CD4-positive, CD25-positive, alpha-beta regulatory T cell (primary cell): ENCODE measurements at regions not wholly inside any gene's neighbourhood (a gene's known extent, or its start where the extent isn't known, plus 50 kb on each side); places are given as distances from the start of the nearest gene placed in this dataset.

Source experiments
- ATAC-seq, 2 donors: fragments of 150-1000 bp; cut with Tn5 transposase; one replicate each; pipeline ENCODE4 v1.10.0; 2021; ENCODE audit warnings: low read depth in 2 of 2, moderate number of reproducible peaks in 2 of 2, moderate library complexity in 1 of 2
- DNase-seq, 3 donors: peaks; one replicate each; pipeline versions ENCODE4 v3.0.0 to v3.0.0-alpha.2; 2012 to 2022; ENCODE audit warnings: mixed read lengths in 1 of 3
- H3K27ac ChIP-seq: one replicate; pipeline ENCODE4 v1.7.0; 2013; ENCODE audit warnings: mild to moderate bottlenecking, low read length; ENCODE audit not compliant: insufficient read depth, poor library complexity, severe bottlenecking
- H3K27me3 ChIP-seq: one replicate; pipeline ENCODE4 v1.7.0; 2013; ENCODE audit warnings: low read length; ENCODE audit not compliant: control insufficient read depth, insufficient read depth
- H3K36me3 ChIP-seq: one replicate; pipeline ENCODE4 v1.7.0; 2013; ENCODE audit warnings: mild to moderate bottlenecking, low read length, moderate library complexity; ENCODE audit not compliant: control insufficient read depth, insufficient read depth
- H3K4me1 ChIP-seq: 2 replicates; pipeline ENCODE4 v1.7.0; 2013; ENCODE audit warnings: mild to moderate bottlenecking, low read length; ENCODE audit not compliant: insufficient read depth, control insufficient read depth, poor library complexity, severe bottlenecking
- H3K4me3 ChIP-seq: one replicate; pipeline ENCODE4 v1.7.0; 2013; ENCODE audit warnings: low read depth, mild to moderate bottlenecking, low read length, moderate library complexity
- H3K9me3 ChIP-seq, 2 experiments: 1 replicate in 1 of 2; 2 replicates in 1 of 2; pipeline ENCODE4 v1.7.0; 2013; ENCODE audit warnings: low read length in 2 of 2, mild to moderate bottlenecking in 1 of 2, moderate library complexity in 1 of 2; ENCODE audit not compliant: control insufficient read depth in 2 of 2
- H3K27ac Mint-ChIP-seq, 3 donors: one replicate each; pipeline ENCODE4 v1.8.0; 2020 to 2022; ENCODE audit warnings: mild to moderate bottlenecking in 3 of 3, mixed read lengths in 3 of 3, moderate library complexity in 2 of 3
- H3K27me3 Mint-ChIP-seq: one replicate; pipeline ENCODE4 v1.8.0; 2022; ENCODE audit warnings: mild to moderate bottlenecking, mixed read lengths
- H3K36me3 Mint-ChIP-seq: one replicate; pipeline ENCODE4 v1.8.0; 2020; ENCODE audit warnings: mixed read lengths
- H3K4me1 Mint-ChIP-seq, 4 donors: one replicate each; pipeline ENCODE4 v1.8.0; 2020 to 2022; ENCODE audit warnings: mixed read lengths in 4 of 4, mild to moderate bottlenecking in 1 of 4
- H3K4me3 Mint-ChIP-seq, 4 donors: one replicate each; pipeline ENCODE4 v1.8.0; 2020 to 2022; ENCODE audit warnings: mild to moderate bottlenecking in 4 of 4, mixed read lengths in 4 of 4, moderate library complexity in 3 of 4
- H3K9me3 Mint-ChIP-seq, 7 donors: one replicate each; pipeline ENCODE4 v1.8.0; 2020 to 2022; ENCODE audit warnings: mixed read lengths in 7 of 7, mild to moderate bottlenecking in 3 of 7, moderate library complexity in 2 of 7

DNA sequence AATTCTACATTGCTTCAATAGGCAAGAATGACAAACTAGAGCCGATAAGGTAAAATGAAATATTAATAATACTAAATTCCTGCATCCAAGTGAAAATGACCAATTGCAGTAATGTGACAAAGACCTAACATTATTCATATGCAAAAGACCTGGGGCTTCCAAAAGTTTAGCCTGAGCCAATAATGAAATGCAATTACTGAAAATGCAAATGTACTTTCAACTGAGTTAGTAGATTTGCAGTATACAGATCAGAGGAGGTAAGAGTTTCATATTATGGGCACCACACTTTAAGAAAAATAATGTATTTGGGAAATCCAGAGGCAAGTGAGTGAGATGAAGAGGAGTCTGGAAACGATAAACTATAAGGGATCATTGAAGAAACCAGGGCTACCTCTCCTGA, 193.7 kb upstream of the GMDS start:
- no peak overlapping the region for H3K27ac ChIP-seq
- no peaks in the 10 kb centered on the region for H3K27me3 ChIP-seq
- H3K9me3 Mint-ChIP-seq: peaks cover 0 to 3% (median 0%) of the 10 kb centered on the region in 7 donors
- peaks cover 11% of the 10 kb centered on the region for H3K36me3 Mint-ChIP-seq
- H3K4me1 Mint-ChIP-seq: no peaks in the 10 kb centered on the region
- DNase-seq (no peak), ATAC-seq (no peak)
- no peaks in the 10 kb centered on the region for H3K27me3 Mint-ChIP-seq
- H3K4me3 ChIP-seq: no peak overlapping the region
- H3K9me3 ChIP-seq: no peaks in the 10 kb centered on the region
- H3K27ac Mint-ChIP-seq: no peak overlapping the region
- no peaks in the 10 kb centered on the region for H3K36me3 ChIP-seq
- no peak overlapping the region for H3K4me3 Mint-ChIP-seq
- H3K4me1 ChIP-seq: no peaks in the 10 kb centered on the region

DNA sequence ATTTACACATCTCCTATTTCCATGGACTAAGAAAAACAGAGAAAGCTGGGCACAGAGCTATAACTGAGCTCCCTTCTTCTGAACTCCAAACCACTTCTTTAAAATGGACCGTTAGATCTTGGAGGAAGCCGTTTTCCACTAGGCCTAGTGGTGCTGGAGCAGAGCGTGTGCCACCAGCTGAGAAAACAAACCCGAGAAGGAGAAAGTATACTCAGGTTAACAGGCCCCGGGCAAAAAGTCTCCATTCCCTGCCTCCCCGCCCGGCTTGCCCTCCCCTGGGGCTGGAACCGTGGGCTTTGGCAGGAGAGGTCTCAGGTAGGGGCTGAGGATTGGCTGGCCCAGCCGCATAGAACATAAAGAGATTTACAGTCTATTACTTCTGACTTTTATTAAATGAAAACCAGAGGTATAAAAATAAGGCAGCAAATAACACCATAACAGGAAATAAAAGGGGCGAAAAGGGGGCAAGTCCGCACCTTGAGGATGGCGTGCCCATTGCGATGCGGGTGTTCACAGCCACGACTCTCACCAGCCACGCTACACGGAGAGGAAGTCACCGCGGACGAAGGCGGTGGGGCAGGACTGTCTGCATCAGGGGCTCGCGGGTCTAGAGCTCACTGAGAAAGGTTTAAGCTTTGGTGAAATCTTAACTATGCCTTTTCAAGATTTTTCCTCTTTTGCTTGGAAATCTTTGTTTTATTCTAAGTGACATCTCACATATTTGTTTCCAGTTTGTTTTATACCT, 191.2 kb upstream of the GMDS start:
- no peaks in the 10 kb centered on the region for H3K27me3 Mint-ChIP-seq

DNA sequence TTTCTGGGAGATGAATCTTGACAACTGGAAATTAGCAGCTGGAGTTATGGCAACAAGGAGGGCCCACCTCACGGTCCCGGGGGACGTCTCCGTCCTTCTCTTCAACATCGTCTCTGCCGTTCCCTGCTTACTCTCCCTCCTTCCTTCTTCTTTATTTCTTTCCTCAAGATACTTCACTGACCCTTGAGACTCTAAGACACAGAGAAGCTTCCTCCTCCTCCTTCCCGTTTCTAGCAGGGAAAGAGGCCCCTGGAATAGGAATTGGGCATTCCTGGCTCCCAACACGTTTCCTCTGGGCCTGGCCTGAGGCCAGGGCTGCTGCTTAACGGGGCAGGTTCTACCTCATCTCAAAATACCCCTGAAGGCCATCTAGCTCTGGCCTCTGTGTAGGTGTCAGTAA, 189.9 kb upstream of the GMDS start:
- Mint-ChIP-seq H3K27ac (no peak overlapping the region), H3K9me3 (peaks cover 0 to 2% (median 0%) of the 10 kb centered on the region in 7 donors), H3K4me3 (no peak overlapping the region), H3K36me3 (peaks cover 6% of the 10 kb centered on the region), H3K27me3 (no peaks in the 10 kb centered on the region), H3K4me1 (no peaks in the 10 kb centered on the region)
- ATAC-seq (no peak), DNase-seq (no peak)
- H3K9me3 ChIP-seq: no peaks in the 10 kb centered on the region
- H3K4me3 ChIP-seq: no peak overlapping the region
- H3K36me3 ChIP-seq: no peaks in the 10 kb centered on the region
- H3K27ac ChIP-seq: no peak overlapping the region
- H3K27me3 ChIP-seq: no peaks in the 10 kb centered on the region
- H3K4me1 ChIP-seq: no peaks in the 10 kb centered on the region

More for the DNA sequence above, 191.2 kb upstream of the GMDS start:
- DNase-seq: no peak
- H3K36me3 ChIP-seq: no peaks in the 10 kb centered on the region
- H3K4me3 ChIP-seq: no peak overlapping the region
- Mint-ChIP-seq H3K4me1 (no peaks in the 10 kb centered on the region), H3K9me3 (peaks cover 0 to 3% (median 0%) of the 10 kb centered on the region in 7 donors), H3K4me3 (no peak overlapping the region), H3K27ac (no peak overlapping the region), H3K36me3 (peaks cover 6% of the 10 kb centered on the region)
- no peak overlapping the region for H3K27ac ChIP-seq
- no peaks in the 10 kb centered on the region for H3K27me3 ChIP-seq
- ATAC-seq: no peak
- no peaks in the 10 kb centered on the region for H3K9me3 ChIP-seq
- H3K4me1 ChIP-seq: no peaks in the 10 kb centered on the region

DNA sequence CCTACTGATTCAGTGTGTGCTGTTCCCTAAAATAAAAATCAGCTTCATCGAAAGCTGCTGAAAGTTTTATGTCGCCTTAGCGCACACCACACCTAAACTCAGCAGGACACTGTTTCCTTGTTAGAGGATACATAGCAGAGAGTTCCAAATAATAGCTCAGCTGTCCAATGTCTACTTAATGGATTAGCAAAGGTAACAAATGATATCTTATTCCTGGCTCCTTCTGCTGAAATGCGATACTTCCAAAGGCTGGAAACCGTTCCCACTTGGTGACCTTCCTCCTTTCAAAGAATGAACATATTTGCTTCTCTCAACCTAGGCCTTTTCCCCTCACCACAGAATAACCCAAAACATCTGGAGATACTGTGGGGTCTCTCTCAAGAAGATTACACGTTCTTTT, 189.5 kb upstream of the GMDS start:
- Mint-ChIP-seq H3K27me3 (no peaks in the 10 kb centered on the region), H3K36me3 (peaks cover 6% of the 10 kb centered on the region), H3K4me3 (no peak overlapping the region), H3K9me3 (peaks cover 0 to 2% (median 0%) of the 10 kb centered on the region in 7 donors), H3K4me1 (no peaks in the 10 kb centered on the region), H3K27ac (no peak overlapping the region)
- ATAC-seq: no peak
- Histone ChIP-seq H3K36me3 (no peaks in the 10 kb centered on the region), H3K4me3 (no peak overlapping the region), H3K9me3 (no peaks in the 10 kb centered on the region), H3K27me3 (no peaks in the 10 kb centered on the region), H3K4me1 (no peaks in the 10 kb centered on the region), H3K27ac (no peak overlapping the region)
- DNase-seq: no peak

DNA sequence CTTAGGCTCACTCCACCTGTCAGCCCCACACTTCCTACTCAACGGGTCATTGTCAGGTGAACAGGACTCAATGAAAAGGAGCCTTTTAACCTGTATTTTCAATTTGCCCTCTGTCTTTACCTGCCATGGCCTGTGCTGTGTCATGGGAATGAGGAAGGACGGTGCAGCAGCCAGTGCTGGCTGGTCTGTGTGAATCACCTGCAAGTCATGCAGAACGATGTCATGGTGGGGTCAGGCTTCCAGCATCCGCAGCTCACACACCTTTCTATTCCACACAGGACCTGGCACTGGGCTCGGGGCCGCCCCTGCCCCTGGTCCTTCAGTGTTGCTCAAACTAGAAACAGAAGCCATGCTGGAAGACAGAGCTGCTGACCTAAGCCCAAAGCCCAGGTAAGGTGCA, 188.7 kb upstream of the GMDS start:
- Mint-ChIP-seq H3K27ac (no peak overlapping the region), H3K4me3 (no peak overlapping the region), H3K27me3 (no peaks in the 10 kb centered on the region), H3K9me3 (peaks cover 0 to 2% (median 0%) of the 10 kb centered on the region in 7 donors), H3K36me3 (peaks cover 6% of the 10 kb centered on the region), H3K4me1 (no peaks in the 10 kb centered on the region)
- DNase-seq: no peak
- no peaks in the 10 kb centered on the region for H3K27me3 ChIP-seq
- H3K27ac ChIP-seq: no peak overlapping the region
- H3K9me3 ChIP-seq: no peaks in the 10 kb centered on the region
- no peak overlapping the region for H3K4me3 ChIP-seq
- ATAC-seq: no peak
- no peaks in the 10 kb centered on the region for H3K4me1 ChIP-seq
- H3K36me3 ChIP-seq: no peaks in the 10 kb centered on the region

DNA sequence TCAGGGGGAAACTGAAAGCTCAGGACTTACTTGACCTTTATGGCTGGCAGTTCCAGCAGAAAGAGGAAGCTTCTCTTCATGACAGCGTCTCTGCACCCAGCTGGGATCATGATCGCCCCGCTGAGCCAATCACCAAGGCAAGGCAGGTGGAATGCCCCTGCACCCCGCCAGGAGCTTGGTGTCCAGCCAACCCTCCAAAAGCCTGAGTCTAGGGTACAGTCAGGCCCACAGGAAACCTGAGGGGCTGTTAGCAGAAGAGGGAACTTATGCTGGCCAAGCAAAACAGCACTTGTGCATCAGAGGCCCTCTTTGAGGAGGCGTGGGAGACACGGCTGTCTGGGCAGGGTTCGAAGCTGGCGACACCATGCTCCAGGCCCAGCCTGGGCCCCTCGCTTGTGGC, 188.3 kb upstream of the GMDS start:
- Histone ChIP-seq H3K36me3 (no peaks in the 10 kb centered on the region), H3K4me1 (no peaks in the 10 kb centered on the region), H3K9me3 (no peaks in the 10 kb centered on the region), H3K27me3 (no peaks in the 10 kb centered on the region), H3K4me3 (no peak overlapping the region), H3K27ac (no peak overlapping the region)
- Mint-ChIP-seq H3K4me3 (no peak overlapping the region), H3K27me3 (no peaks in the 10 kb centered on the region), H3K36me3 (peaks cover 6% of the 10 kb centered on the region), H3K4me1 (no peaks in the 10 kb centered on the region), H3K9me3 (peaks cover 0 to 2% (median 0%) of the 10 kb centered on the region in 7 donors), H3K27ac (no peak overlapping the region)
- DNase-seq (no peak), ATAC-seq (no peak)

DNA sequence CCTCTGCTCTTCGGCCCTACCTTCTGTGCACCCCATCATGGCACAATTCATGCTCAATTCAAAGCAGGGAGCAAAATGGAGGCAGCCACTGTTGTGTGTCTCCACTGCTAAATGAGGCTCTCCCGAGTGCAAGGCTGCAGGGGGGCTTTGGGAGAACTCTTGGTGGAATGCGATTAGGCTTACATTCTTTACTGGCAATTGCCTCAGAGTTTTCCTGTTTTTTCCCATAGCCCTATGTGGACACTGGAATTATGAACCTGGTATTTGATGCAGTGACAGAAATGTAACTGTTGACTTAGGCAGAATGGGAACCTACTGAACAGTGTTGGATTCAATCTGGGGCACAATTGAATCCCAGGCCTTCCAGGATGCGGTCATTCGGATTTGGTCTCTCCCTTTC, 187.9 kb upstream of the GMDS start:
- Mint-ChIP-seq H3K9me3 (peaks cover 0 to 2% (median 0%) of the 10 kb centered on the region in 7 donors), H3K27me3 (no peaks in the 10 kb centered on the region), H3K4me3 (no peak overlapping the region), H3K4me1 (no peaks in the 10 kb centered on the region), H3K27ac (no peak overlapping the region), H3K36me3 (peaks cover 6% of the 10 kb centered on the region)
- Histone ChIP-seq H3K27ac (no peak overlapping the region), H3K9me3 (no peaks in the 10 kb centered on the region), H3K4me1 (no peaks in the 10 kb centered on the region), H3K27me3 (no peaks in the 10 kb centered on the region), H3K4me3 (no peak overlapping the region), H3K36me3 (no peaks in the 10 kb centered on the region)
- ATAC-seq (no peak), DNase-seq (no peak)

DNA sequence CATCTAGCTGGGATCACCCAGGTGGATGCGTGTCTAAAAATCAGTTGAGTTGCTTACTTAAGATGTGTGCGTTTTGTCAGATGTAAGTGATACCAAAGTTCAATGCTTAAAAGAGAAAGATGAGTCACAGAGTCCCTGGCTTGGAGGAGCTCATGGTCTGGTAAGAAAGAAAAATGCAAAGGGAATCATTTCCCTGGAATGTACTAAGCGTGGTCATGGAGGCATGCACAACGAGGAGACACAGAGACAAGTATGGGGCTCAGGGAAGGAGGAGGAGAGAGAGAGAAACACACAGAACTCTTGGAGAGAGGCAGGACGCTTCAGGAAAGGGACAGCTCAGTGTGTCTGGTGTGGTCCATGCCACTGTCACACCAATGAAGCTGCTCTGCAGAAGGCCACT, 186.9 kb upstream of the GMDS start:
- Mint-ChIP-seq H3K27me3 (no peaks in the 10 kb centered on the region), H3K27ac (no peak overlapping the region), H3K4me3 (no peak overlapping the region), H3K36me3 (peaks cover 6% of the 10 kb centered on the region), H3K4me1 (no peaks in the 10 kb centered on the region), H3K9me3 (no peaks in the 10 kb centered on the region)
- Histone ChIP-seq H3K36me3 (no peaks in the 10 kb centered on the region), H3K9me3 (no peaks in the 10 kb centered on the region), H3K27ac (no peak overlapping the region), H3K27me3 (no peaks in the 10 kb centered on the region), H3K4me3 (no peak overlapping the region), H3K4me1 (no peaks in the 10 kb centered on the region)
- DNase-seq: no peak
- no peak for ATAC-seq
